ENCODE measurements at regions not wholly inside any gene's neighbourhood (a gene's known extent, or its start where the extent isn't known, plus 50 kb on each side); places are given as distances from the start of the nearest gene placed in this dataset.

DNA sequence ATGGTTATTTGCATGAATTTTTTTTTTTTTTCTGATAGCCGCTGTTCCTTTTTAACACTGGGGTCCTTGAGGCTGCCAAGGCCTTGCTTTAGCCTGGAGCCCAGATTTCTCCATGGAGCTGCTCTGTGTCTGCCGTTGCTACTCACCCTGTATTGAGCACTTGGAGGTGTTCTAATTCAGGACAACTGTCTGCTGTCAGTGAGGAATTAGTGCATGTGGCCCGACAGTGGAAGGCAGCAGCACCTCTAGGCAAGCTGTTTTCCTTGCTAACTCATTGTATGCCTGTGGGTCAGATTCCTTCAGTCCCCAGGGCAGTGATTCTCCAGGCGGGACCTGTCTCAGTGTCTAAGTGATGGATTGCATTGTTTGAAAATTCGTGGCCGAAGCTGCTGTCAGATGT is 147.7 kb upstream of the DPP10 start:
- ATAC-seq (no peak), DNase-seq (ENCODE audit: low spot score) (no peak), FAIRE-seq (no peak)
- ChIA-PET CTCF (ENCODE audit: low intra/inter-chr PET ratio, low total read pairs) (no interaction called here), POLR2A (no interaction called here)
- no TSS peak for BruUV-seq (replicated peaks)
- Histone ChIP-seq H4K20me1 (ENCODE audit: insufficient read depth, low read length) (no peaks in the 10 kb centered on the region), H3K36me3 (replicated peaks in 1 of 2; ENCODE audit: control insufficient read depth in 1 of 2, insufficient read depth in 2 of 2, low read length in 2 of 2) (no peaks in the 10 kb centered on the region), H3K9ac (ENCODE audit: insufficient read depth, low read depth, low read length) (no peak overlapping the region), H2AFZ (ENCODE audit: low read length) (no peak overlapping the region), H3K4me3 (replicated peaks in 1 of 3; ENCODE audit: insufficient read depth in 1 of 3, low read depth in 2 of 3, low read length in 3 of 3) (no peak overlapping the region), H3K4me1 (ENCODE audit: insufficient read depth, low read length) (no peaks in the 10 kb centered on the region), H3K9me3 (ENCODE audit: low read length) (no peaks in the 10 kb centered on the region), H3K27me3 (ENCODE audit: control insufficient read depth in 1 of 2, insufficient read depth in 2 of 2, low read length in 2 of 2) (peaks cover 0 to 20% of the 10 kb centered on the region in 2 experiments; a peak in 4 of 5 replicates), H3K27ac (ENCODE audit: extremely low read length, insufficient read depth, low read length) (no peak overlapping the region), H3K4me2 (ENCODE audit: low read depth, low read length) (no peak overlapping the region), H3K79me2 (ENCODE audit: insufficient read depth, low read length) (no peaks in the 10 kb centered on the region)
- WGBS (ENCODE audit: low lambda C conversion rate), result 3% methylated on average over 6 of the region's 6 CpGs
- intact Hi-C loops (cut with micrococcal nuclease; ENCODE audit: unreplicated experiment), result no loop called here
- in situ Hi-C loops (cut with HindIII; ENCODE audit: extremely low pct_ligation_motif_present, low pct_unique_long_range_greater_than_20kb), result no loop called here
- TF ChIP-seq IKZF5 (CRISPR knock-in tag; IDR thresholded peaks at IDR 0.05) (no peak), ZNF704 (CRISPR knock-in tag; IDR thresholded peaks at IDR 0.05; ENCODE audit: borderline replicate concordance) (no peak), SMC3 (IDR thresholded peaks at IDR 0.05; ENCODE audit: low read length) (no peak), ZIK1 (CRISPR knock-in tag; IDR thresholded peaks at IDR 0.05; ENCODE audit: borderline replicate concordance, low read depth) (no peak), CBX1 (IDR thresholded peaks at IDR 0.05; ENCODE audit: low read depth) (no peak), ZNF574 (CRISPR knock-in tag; IDR thresholded peaks at IDR 0.05) (no peak)
- TF ChIP-seq, protein P1, sequence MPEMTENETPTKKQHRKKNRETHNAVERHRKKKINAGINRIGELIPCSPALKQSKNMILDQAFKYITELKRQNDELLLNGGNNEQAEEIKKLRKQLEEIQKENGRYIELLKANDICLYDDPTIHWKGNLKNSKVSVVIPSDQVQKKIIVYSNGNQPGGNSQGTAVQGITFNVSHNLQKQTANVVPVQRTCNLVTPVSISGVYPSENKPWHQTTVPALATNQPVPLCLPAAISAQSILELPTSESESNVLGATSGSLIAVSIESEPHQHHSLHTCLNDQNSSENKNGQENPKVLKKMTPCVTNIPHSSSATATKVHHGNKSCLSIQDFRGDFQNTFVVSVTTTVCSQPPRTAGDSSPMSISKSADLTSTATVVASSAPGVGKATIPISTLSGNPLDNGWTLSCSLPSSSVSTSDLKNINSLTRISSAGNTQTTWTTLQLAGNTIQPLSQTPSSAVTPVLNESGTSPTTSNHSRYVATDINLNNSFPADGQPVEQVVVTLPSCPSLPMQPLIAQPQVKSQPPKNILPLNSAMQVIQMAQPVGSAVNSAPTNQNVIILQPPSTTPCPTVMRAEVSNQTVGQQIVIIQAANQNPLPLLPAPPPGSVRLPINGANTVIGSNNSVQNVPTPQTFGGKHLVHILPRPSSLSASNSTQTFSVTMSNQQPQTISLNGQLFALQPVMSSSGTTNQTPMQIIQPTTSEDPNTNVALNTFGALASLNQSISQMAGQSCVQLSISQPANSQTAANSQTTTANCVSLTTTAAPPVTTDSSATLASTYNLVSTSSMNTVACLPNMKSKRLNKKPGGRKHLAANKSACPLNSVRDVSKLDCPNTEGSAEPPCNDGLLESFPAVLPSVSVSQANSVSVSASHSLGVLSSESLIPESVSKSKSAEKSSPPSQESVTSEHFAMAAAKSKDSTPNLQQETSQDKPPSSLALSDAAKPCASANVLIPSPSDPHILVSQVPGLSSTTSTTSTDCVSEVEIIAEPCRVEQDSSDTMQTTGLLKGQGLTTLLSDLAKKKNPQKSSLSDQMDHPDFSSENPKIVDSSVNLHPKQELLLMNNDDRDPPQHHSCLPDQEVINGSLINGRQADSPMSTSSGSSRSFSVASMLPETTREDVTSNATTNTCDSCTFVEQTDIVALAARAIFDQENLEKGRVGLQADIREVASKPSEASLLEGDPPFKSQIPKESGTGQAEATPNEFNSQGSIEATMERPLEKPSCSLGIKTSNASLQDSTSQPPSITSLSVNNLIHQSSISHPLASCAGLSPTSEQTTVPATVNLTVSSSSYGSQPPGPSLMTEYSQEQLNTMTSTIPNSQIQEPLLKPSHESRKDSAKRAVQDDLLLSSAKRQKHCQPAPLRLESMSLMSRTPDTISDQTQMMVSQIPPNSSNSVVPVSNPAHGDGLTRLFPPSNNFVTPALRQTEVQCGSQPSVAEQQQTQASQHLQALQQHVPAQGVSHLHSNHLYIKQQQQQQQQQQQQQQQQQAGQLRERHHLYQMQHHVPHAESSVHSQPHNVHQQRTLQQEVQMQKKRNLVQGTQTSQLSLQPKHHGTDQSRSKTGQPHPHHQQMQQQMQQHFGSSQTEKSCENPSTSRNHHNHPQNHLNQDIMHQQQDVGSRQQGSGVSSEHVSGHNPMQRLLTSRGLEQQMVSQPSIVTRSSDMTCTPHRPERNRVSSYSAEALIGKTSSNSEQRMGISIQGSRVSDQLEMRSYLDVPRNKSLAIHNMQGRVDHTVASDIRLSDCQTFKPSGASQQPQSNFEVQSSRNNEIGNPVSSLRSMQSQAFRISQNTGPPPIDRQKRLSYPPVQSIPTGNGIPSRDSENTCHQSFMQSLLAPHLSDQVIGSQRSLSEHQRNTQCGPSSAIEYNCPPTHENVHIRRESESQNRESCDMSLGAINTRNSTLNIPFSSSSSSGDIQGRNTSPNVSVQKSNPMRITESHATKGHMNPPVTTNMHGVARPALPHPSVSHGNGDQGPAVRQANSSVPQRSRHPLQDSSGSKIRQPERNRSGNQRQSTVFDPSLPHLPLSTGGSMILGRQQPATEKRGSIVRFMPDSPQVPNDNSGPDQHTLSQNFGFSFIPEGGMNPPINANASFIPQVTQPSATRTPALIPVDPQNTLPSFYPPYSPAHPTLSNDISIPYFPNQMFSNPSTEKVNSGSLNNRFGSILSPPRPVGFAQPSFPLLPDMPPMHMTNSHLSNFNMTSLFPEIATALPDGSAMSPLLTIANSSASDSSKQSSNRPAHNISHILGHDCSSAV (CRISPR knock-in tag; IDR thresholded peaks at IDR 0.05; ENCODE audit: borderline replicate concordance), result no peak
- TF ChIP-seq, protein P2, sequence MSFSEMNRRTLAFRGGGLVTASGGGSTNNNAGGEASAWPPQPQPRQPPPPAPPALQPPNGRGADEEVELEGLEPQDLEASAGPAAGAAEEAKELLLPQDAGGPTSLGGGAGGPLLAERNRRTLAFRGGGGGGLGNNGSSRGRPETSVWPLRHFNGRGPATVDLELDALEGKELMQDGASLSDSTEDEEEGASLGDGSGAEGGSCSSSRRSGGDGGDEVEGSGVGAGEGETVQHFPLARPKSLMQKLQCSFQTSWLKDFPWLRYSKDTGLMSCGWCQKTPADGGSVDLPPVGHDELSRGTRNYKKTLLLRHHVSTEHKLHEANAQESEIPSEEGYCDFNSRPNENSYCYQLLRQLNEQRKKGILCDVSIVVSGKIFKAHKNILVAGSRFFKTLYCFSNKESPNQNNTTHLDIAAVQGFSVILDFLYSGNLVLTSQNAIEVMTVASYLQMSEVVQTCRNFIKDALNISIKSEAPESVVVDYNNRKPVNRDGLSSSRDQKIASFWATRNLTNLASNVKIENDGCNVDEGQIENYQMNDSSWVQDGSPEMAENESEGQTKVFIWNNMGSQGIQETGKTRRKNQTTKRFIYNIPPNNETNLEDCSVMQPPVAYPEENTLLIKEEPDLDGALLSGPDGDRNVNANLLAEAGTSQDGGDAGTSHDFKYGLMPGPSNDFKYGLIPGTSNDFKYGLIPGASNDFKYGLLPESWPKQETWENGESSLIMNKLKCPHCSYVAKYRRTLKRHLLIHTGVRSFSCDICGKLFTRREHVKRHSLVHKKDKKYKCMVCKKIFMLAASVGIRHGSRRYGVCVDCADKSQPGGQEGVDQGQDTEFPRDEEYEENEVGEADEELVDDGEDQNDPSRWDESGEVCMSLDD (CRISPR knock-in tag; IDR thresholded peaks at IDR 0.05; ENCODE audit: borderline replicate concordance), result no peak
